LNCAP (cell line): ENCODE measurements at regions not wholly inside any gene's neighbourhood (a gene's known extent, or its start where the extent isn't known, plus 50 kb on each side); places are given as distances from the start of the nearest gene placed in this dataset.

Experiments
- TF ChIP-seq, protein P1 (sequence below): fragments of 450-650 bp; IDR thresholded peaks from 2 replicates; pipeline ENCODE4 v1.5.1; 2017; ENCODE audit warnings: mild to moderate bottlenecking

DNA sequence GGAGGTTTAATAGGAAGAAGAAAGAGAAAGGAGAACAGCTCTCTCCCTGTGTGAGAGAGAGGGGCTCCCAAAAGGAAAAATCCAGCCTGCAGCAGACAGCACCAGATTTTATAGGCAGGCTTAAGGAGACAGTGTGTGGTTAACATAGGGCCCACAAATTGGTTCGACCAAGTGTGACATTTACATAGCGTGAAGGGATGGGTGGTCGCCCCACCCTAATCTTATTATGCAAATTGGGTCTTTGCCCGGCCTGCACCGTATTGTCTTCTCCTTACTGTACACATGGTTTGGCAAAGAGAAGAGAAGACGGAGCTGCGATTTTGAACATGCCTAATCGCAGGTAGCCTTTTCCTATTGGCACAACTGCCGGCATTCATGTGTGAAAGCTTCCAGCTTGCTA lies 756.3 kb downstream of the NXPH1 start:
- TF ChIP-seq, protein P1, sequence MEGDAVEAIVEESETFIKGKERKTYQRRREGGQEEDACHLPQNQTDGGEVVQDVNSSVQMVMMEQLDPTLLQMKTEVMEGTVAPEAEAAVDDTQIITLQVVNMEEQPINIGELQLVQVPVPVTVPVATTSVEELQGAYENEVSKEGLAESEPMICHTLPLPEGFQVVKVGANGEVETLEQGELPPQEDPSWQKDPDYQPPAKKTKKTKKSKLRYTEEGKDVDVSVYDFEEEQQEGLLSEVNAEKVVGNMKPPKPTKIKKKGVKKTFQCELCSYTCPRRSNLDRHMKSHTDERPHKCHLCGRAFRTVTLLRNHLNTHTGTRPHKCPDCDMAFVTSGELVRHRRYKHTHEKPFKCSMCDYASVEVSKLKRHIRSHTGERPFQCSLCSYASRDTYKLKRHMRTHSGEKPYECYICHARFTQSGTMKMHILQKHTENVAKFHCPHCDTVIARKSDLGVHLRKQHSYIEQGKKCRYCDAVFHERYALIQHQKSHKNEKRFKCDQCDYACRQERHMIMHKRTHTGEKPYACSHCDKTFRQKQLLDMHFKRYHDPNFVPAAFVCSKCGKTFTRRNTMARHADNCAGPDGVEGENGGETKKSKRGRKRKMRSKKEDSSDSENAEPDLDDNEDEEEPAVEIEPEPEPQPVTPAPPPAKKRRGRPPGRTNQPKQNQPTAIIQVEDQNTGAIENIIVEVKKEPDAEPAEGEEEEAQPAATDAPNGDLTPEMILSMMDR: no peak

DNA sequence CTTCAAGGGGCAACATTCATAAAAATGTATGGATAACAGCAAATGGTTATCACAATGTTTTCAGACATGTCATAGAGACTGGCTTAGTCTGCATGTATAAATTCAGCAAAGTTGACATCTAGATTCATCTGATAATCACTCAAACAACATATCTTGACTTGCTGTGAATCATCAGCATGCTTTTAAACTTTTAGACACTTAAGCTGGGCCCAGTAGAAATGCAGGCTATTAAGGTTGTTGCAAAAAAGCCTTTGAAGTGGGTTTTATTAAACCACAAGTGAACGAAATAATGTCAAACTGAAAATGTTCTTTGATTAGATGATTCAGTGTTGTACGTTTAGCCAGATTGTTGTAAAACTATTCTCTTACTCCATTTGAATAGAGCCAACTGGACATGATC lies 759.6 kb downstream of the NXPH1 start:
- TF ChIP-seq, protein P1: no peak

DNA sequence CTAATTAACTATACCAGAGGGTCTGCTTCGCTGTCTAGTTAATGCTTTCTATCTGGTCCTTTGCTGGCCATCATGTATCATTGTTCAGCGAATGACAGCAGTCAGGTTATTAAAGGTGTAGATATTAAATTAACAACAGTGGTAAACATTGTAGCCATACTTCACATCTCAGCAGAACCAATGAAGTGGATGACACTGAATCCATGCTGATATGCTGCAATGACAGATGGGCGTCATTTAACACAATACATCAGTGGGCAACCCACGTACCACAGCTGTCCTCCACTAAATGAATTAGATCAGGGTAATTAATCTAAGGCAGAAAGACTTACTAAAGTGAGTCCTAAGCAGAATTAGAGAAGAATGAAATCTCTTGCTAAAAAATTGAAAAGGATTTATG lies 767.2 kb downstream of the NXPH1 start:
- TF ChIP-seq, protein P1: no peak

DNA sequence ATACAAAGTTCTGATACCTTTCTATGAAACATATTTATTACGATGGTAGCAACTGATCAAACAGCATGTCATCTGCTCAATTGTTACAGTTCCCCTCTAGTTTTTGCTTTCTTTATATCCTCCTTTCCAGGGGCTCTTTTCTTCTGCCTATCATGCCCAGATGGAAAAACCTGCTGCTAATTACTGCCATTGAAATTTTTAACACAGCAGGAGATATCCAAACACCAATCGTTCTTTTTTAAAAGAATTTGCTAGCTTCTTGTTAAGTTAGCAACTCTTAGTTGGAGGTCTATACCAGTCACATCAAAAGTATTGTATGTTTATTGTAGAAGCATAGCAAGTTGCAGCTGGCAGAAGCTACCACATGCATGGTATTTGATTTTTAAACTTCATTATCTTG lies 768.5 kb downstream of the NXPH1 start:
- TF ChIP-seq, protein P1: no peak

DNA sequence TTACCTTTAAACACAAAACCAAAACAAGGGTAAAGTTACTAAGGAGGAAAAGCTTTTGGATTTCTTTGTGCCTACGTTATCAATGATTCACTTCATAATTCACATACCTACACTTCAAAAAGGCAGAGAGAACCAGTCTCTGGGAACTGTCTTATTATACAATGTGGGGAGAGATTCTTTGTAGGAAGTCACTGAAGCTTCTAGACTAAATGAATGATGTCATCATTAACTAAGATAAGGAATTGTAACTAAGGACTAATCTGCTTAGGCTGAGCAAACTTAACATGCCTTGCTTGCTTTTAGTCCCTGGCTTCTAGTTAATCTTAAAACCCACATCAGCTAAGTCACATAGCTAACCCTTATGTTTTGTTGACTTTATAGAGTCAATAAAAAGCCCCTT lies 771.2 kb downstream of the NXPH1 start:
- TF ChIP-seq, protein P1: no peak

DNA sequence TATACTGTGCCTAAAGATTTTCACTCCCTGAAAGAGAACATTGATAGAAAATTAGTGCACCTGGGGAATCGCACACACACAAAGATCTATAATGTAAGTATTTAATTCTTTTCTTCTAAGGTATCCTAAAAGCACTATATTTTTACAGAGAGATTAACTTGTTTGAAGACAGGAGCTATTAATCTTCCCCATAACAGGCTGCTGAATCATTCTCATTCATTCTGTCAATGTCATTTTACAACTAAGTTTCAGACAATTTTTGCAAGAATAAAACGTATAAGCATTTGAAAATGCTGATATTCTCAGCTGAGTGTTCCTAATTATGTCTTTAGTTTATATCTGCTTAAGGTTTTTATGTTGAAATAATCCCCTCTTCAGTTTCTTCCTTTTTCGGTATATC lies 776.7 kb downstream of the NXPH1 start:
- TF ChIP-seq, protein P1: no peak

DNA sequence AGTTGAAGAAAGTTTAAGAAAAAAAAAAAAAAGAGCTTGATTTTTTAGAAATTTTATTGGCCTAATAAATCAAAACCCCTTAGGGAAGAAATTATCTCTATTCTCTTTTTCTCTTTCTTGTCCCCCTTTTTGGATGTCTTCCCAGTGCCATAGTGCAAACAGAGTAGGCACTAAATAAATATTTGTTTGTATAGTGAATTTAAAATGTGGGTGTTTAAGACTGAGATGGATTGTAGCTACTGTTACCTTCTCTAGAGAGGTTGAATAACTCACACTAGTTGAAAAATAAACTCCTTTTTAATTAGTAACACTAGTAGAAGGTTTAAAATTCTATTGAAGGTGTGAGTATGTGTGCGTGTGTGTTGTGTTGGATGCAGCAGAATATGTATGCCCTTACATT lies 783.8 kb downstream of the NXPH1 start:
- TF ChIP-seq, protein P1: no peak

DNA sequence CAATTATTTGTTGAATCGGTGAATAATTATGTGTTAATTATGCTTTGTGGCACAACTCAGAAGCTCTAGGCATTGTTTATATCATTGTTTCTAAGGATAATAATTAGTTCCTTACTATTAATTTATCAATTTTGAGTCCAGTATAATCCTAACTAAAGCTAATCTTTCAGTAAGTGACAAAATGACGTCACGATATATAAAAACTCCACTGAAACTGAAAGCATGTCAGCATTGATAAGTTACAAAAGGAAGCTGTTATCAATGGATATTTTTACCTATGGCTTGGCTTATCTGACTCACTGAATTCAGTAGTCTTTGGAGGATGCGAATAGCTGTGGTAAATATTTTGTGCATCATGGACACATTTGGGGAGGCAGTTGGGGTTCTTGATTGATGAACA lies 793.1 kb downstream of the NXPH1 start:
- TF ChIP-seq, protein P1: no peak
